ENCODE measurements at regions not wholly inside any gene's neighbourhood (a gene's known extent, or its start where the extent isn't known, plus 50 kb on each side); places are given as distances from the start of the nearest gene placed in this dataset.

GRCh38 chr6:16933961-16934360 lies 167.9 kb upstream of the STMND1 start:
- no TSS peak for BruUV-seq (replicated peaks)
- H3K27ac ChIP-seq (ENCODE audit: insufficient read depth, low read depth, low read length), result no peak overlapping the region
- ChIA-PET POLR2A (no interaction called here), CTCF (interaction anchor here (0.8 kb wide), 1 partner anchor 14 kb away, joined by 3 read pairs; no protein-coding TSS in a partner anchor)
- no peaks in the 10 kb centered on the region for H4K20me1 ChIP-seq (replicated peaks; ENCODE audit: control insufficient read depth, extremely low read depth, insufficient read depth, low read length)
- H3K4me3 ChIP-seq (replicated peaks in 1 of 3; ENCODE audit: insufficient read depth in 1 of 3, low read depth in 1 of 3, low read length in 3 of 3), result no peak overlapping the region
- DNase-seq (ENCODE audit: low read depth, low spot score) (no peak), FAIRE-seq (no peak)
- no peak overlapping the region for H3K9ac ChIP-seq (replicated peaks; ENCODE audit: extremely low read depth, insufficient read depth, low read length)
- dilution Hi-C loops (cut with MboI; ENCODE audit: extremely low pct_ligation_motif_present, low sequenced_read_pairs), result no loop called here
- TF ChIP-seq FOS (IDR thresholded peaks at IDR 0.05; ENCODE audit: borderline replicate concordance, insufficient read depth, low read length) (no peak), POLR2A (IDR thresholded peaks at IDR 0.05; ENCODE audit: low read depth, low read length) (no peak), MYC (IDR thresholded peaks at IDR 0.05; ENCODE audit: low read depth, low read length) (no peak), POLR2AphosphoS5 (IDR thresholded peaks at IDR 0.05; ENCODE audit: insufficient read depth, low read depth, low read length) (no peak)
- no peaks in the 10 kb centered on the region for H3K36me3 ChIP-seq (ENCODE audit: control insufficient read depth in 2 of 2, extremely low read depth in 1 of 2, insufficient read depth in 2 of 2, low read length in 2 of 2)
- H3K79me2 ChIP-seq (ENCODE audit: control insufficient read depth, insufficient read depth, low read length), result no peaks in the 10 kb centered on the region
- intact Hi-C loops (cut with micrococcal nuclease), result no loop called here
- H2AFZ ChIP-seq (ENCODE audit: low read depth, low read length), result no peak overlapping the region
- no peaks in the 10 kb centered on the region for H3K9me3 ChIP-seq (replicated peaks; ENCODE audit: control insufficient read depth, insufficient read depth, low read length)
- no peaks in the 10 kb centered on the region for H3K4me1 ChIP-seq (ENCODE audit: control insufficient read depth, extremely low read depth, insufficient read depth, low read length)
- H3K4me2 ChIP-seq (ENCODE audit: insufficient read depth, low read length), result no peak overlapping the region
- H3K9me1 ChIP-seq (replicated peaks; ENCODE audit: control insufficient read depth, extremely low read depth, insufficient read depth, low read length), result no peaks in the 10 kb centered on the region
- H3K27me3 ChIP-seq (ENCODE audit: control insufficient read depth in 2 of 2, insufficient read depth in 2 of 2, low read length in 2 of 2), result peaks cover 9 to 10% of the 10 kb centered on the region in 2 experiments

GRCh38 chr6:16933532-16933931 lies 168.3 kb upstream of the STMND1 start:
- Histone ChIP-seq H3K4me2 (ENCODE audit: insufficient read depth, low read length) (no peak overlapping the region), H3K27me3 (ENCODE audit: control insufficient read depth in 2 of 2, insufficient read depth in 2 of 2, low read length in 2 of 2) (peaks cover 7 to 10% of the 10 kb centered on the region in 2 experiments), H3K4me3 (replicated peaks in 1 of 3; ENCODE audit: insufficient read depth in 1 of 3, low read depth in 1 of 3, low read length in 3 of 3) (no peak overlapping the region), H2AFZ (ENCODE audit: low read depth, low read length) (no peak overlapping the region), H3K9me1 (replicated peaks; ENCODE audit: control insufficient read depth, extremely low read depth, insufficient read depth, low read length) (no peaks in the 10 kb centered on the region), H3K4me1 (ENCODE audit: control insufficient read depth, extremely low read depth, insufficient read depth, low read length) (no peaks in the 10 kb centered on the region), H3K36me3 (ENCODE audit: control insufficient read depth in 2 of 2, extremely low read depth in 1 of 2, insufficient read depth in 2 of 2, low read length in 2 of 2) (no peaks in the 10 kb centered on the region), H3K27ac (ENCODE audit: insufficient read depth, low read depth, low read length) (no peak overlapping the region), H3K9me3 (replicated peaks; ENCODE audit: control insufficient read depth, insufficient read depth, low read length) (no peaks in the 10 kb centered on the region), H3K9ac (replicated peaks; ENCODE audit: extremely low read depth, insufficient read depth, low read length) (no peak overlapping the region), H3K79me2 (ENCODE audit: control insufficient read depth, insufficient read depth, low read length) (no peaks in the 10 kb centered on the region), H4K20me1 (replicated peaks; ENCODE audit: control insufficient read depth, extremely low read depth, insufficient read depth, low read length) (no peaks in the 10 kb centered on the region)
- FAIRE-seq (no peak), DNase-seq (ENCODE audit: low read depth, low spot score) (no peak)
- TF ChIP-seq POLR2AphosphoS5 (IDR thresholded peaks at IDR 0.05; ENCODE audit: insufficient read depth, low read depth, low read length) (no peak), POLR2A (IDR thresholded peaks at IDR 0.05; ENCODE audit: low read depth, low read length) (no peak), MAX (IDR thresholded peaks at IDR 0.05; ENCODE audit: insufficient read depth, insufficient read length) (no peak), CTCF (IDR thresholded peaks at IDR 0.05; ENCODE audit: extremely low read depth in 1 of 2, insufficient read depth in 1 of 2, low read depth in 1 of 2, low read length in 2 of 2) (no peak), FOS (IDR thresholded peaks at IDR 0.05; ENCODE audit: borderline replicate concordance, insufficient read depth, low read length) (no peak), JUN (IDR thresholded peaks at IDR 0.05; ENCODE audit: borderline replicate concordance, insufficient read depth, insufficient read length, low read depth) (no peak), MYC (IDR thresholded peaks at IDR 0.05; ENCODE audit: low read depth, low read length) (no peak), GATA2 (IDR thresholded peaks at IDR 0.05; ENCODE audit: insufficient read depth, insufficient read length, low read depth, low read length) (no peak), EZH2 (IDR thresholded peaks at IDR 0.05; ENCODE audit: borderline replicate concordance, low read depth, low read length, severe bottlenecking) (no peak)
- dilution Hi-C loops (cut with MboI; ENCODE audit: extremely low pct_ligation_motif_present, low sequenced_read_pairs) (no loop called here), intact Hi-C loops (cut with micrococcal nuclease) (no loop called here)
- POLR2A ChIA-PET, result no interaction called here
- BruUV-seq (replicated peaks), result no TSS peak
- CTCF ChIA-PET, result no interaction called here

All from endothelial cell of umbilical vein (primary cell).